ENCODE measurements at regions not wholly inside any gene's neighbourhood (a gene's known extent, or its start where the extent isn't known, plus 50 kb on each side); places are given as distances from the start of the nearest gene placed in this dataset.

- Histone ChIP-seq H2BK20ac (ENCODE audit: low read depth, low read length, poor library complexity, severe bottlenecking) (no peak overlapping the region), H4K8ac (replicated peaks; ENCODE audit: insufficient read length, low read depth, low read length) (no peak overlapping the region), H2BK120ac (ENCODE audit: low read depth, low read length, poor library complexity, severe bottlenecking) (no peak overlapping the region), H4K91ac (ENCODE audit: insufficient read length, low read depth, low read length) (no peak overlapping the region), H3K4me2 (ENCODE audit: insufficient read depth, insufficient read length, low read length) (no peak overlapping the region), H3K14ac (ENCODE audit: insufficient read depth, low read length) (no peak overlapping the region), H3K23me2 (ENCODE audit: insufficient read length, low read depth, low read length, poor library complexity, severe bottlenecking) (no peaks in the 10 kb centered on the region), H3K79me2 (ENCODE audit: insufficient read depth, low read length) (no peaks in the 10 kb centered on the region), H2BK5ac (ENCODE audit: insufficient read length, low read length) (no peak overlapping the region), H3T11ph (ENCODE audit: low read length) (no peak overlapping the region), H3K18ac (ENCODE audit: insufficient read length, low read depth, low read length) (no peak overlapping the region), H3K9me3 (ENCODE audit: control insufficient read depth, low read depth, low read length) (no peaks in the 10 kb centered on the region), H2AK5ac (ENCODE audit: insufficient read length, low read length) (no peak overlapping the region), H4K5ac (ENCODE audit: insufficient read length, low read depth, low read length) (no peak overlapping the region), H4K20me1 (ENCODE audit: control insufficient read depth, insufficient read depth, insufficient read length) (no peaks in the 10 kb centered on the region), H3K27me3 (ENCODE audit: insufficient read depth, low read length) (no peaks in the 10 kb centered on the region), H3K4ac (ENCODE audit: low read depth, low read length) (no peak overlapping the region), H3K79me1 (ENCODE audit: insufficient read depth, low read depth, low read length, poor library complexity, severe bottlenecking) (no peaks in the 10 kb centered on the region), H3K9ac (ENCODE audit: extremely low read depth, insufficient read length, low read length) (no peak overlapping the region), H2BK12ac (ENCODE audit: insufficient read length, low read depth, low read length) (no peak overlapping the region), H3K56ac (ENCODE audit: insufficient read length, low read depth, low read length) (no peak overlapping the region), H3K4me1 (ENCODE audit: insufficient read depth, low read length) (no peaks in the 10 kb centered on the region), H2AFZ (ENCODE audit: low read length) (no peak overlapping the region), H3K23ac (ENCODE audit: insufficient read length, low read depth, low read length) (no peak overlapping the region), H3K27ac (ENCODE audit: insufficient read length, low read depth, low read length) (no peak overlapping the region), H2BK15ac (ENCODE audit: low read depth, low read length) (no peak overlapping the region)
- Mint-ChIP-seq H3K36me3 (ENCODE audit: insufficient read depth in 1 of 3, low read depth in 3 of 3) (no peaks in the 10 kb centered on the region; a peak in 1 of 7 replicates), H3K27me3 (ENCODE audit: low read depth) (peaks cover 3% of the 10 kb centered on the region; the same call in 1 of the 2 replicates), H3K4me1 (no peaks in the 10 kb centered on the region), H3K4me3 (no peak overlapping the region), H3K27ac (no peak overlapping the region), H3K9me3 (no peaks in the 10 kb centered on the region; a peak in 1 of 5 replicates)
- TF ChIP-seq CTCF (conservative IDR thresholded peaks at IDR 0.05), result no peak
- no peak for DNase-seq
- WGBS (ENCODE audit: extremely low coverage, insufficient read length, low lambda C conversion rate), result no CpG with 5 or more reads among the region's 6 CpGs
These were observed 157.7 kb downstream of the RNASET2 start for GRCh38 chr6:166798652-166799051.

All from H9 (cell line).